Skin of body (tissue), 1 donor: ENCODE measurements at regions not wholly inside any gene's neighbourhood (a gene's known extent, or its start where the extent isn't known, plus 50 kb on each side); places are given as distances from the start of the nearest gene placed in this dataset.
A peak's percentile ranks its signal among the peaks of the same experiment; 100 is the strongest.
"Not testable (repeated sequence)": the region's sequence is repeated elsewhere in the genome, so short reads cannot be mapped to it uniquely, and the experiment has no call there.

Source experiments
- DNase-seq: peaks from one replicate; lab custom pipeline; 2025; lab: John Stamatoyannopoulos, UW

DNA sequence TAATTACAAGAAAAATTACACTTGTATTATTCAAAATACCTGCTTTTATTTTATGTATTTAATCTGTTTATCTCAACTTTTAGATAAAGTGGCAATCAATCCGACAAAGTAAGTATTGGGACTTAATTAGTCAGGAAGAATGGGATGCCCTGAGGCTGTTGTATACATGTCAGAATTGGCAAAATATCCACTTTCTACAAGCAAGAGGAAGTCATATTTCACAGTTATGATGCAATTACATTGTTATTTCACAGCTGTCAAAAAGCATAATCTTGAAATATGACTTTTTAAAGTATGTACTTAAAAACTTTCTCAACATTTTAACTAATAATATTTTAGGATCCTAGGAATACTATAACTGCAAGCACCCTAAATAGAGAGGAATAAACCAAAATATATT, 357.1 kb upstream of the MGAT4C start:
- DNase-seq, result no peak

DNA sequence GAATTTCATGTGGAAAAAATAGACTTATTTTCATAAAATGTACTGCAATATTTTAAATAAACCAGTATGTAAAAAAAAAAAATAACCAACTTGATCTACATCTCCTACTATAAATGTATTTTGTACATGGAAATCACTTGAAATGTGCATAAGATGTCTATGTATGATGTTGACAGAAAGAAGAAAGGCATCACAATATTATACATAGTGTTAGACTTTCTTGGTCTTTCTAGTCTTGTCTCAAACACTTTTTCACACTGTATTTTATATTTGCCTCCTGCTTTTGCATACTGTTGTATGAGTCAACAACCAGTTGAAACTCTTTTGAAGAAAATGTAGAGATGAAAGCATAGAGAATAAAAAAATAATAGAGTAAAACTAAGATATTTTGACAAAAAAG, 352.4 kb upstream of the MGAT4C start:
- no peak for DNase-seq

DNA sequence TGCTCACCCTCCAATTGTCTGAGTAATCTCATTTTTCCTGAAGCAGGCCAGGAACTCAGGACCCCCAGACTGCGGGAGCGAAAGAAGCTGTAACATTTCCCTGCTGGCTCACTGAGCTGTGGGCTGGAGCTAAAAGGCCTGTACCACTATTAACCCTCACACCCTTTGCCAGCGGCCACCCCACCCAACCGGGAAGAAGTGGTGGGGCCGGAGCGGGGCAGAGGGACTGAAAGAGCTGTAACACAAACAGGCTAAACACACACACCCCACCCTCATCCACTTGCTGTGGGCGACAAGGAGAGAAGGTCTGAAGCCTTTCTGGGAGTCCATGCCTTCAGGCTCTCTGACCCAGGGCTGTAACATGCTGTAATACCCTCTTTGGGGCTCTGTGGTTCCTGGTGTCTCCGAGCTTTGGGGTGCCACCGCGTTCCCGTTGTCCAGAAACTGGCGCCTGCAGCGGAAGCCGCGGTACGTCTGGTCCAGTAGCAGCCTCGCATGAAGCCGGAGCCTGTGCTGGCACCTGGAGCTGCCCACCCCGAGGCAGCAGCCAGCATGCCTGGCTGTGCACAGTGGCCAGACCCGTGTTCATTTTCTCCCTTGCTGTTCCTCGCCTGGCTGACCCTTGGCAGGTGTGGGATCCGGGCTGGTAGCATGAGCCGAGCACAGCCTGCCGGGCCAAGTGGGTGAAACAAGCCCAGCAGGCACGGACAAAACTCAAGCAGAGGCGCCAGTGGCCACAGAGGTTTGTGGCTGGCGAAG, 345.5 kb upstream of the MGAT4C start:
- DNase-seq, result no peak

DNA sequence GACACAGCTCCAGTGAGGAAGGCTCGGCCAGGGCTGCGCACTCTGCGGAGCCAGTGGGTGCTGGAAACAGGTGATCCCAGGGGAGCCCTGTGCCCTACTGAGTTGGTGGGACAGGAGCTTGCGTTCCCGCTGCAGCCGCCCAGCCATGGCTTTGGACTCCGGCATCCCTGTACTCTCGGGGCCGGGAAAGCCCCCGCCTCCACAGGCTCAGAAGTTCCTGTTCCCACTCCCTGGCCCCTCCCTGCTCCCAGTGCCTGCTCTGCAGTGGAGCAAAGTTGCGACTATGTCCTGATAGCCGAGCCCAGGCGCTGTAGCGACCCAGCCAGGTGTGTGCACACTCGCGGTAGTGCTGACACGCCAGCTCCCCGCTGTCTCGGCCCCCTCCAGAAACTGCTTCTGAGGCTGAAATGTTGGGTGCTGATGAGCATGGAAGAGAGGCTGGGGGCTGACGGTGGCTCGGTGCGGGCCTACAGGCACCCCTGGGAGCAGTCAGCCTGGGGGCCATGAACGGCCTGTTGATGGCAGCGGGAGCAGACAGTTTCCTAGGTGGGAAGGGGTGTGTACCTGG, 344.6 kb upstream of the MGAT4C start:
- no peak for DNase-seq

DNA sequence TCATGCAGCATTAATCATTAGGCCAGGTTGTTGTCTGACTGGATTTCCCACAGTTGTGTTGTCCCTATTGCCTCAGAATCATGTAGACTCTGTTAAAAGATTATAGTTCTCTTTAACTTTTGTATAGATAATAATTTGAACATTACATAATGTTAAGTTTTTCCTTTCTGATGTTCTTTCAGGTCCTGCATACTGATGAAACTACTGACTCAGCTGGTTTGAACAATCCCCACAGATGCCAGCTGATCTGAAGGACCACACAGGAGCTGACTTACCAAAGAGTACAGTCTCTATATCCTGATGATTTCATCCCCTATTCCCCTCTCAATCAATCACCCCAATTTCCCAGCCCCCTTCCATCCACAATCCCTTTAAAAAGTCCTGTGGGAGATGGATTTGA, 341.2 kb upstream of the MGAT4C start:
- DNase-seq, result no peak

DNA sequence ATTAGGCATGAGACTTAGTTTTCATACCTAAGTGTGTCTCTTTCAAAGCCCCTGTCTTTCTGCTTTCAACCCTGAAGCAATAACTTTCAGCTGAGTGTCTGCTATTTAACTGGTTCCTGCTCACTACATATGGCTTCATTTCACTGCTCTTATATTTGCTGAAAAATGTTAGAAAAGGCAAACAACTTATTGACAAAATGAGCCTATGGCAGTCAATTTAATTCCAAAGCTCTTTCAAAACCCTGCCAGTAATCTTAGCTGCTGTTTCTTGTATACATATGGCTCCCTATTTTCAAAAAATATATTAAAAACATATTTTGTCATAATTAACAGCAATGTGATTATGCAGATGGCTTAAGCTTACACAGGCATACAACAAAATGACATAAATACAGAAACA, 334.1 kb upstream of the MGAT4C start:
- peak; percentile 20 for DNase-seq

DNA sequence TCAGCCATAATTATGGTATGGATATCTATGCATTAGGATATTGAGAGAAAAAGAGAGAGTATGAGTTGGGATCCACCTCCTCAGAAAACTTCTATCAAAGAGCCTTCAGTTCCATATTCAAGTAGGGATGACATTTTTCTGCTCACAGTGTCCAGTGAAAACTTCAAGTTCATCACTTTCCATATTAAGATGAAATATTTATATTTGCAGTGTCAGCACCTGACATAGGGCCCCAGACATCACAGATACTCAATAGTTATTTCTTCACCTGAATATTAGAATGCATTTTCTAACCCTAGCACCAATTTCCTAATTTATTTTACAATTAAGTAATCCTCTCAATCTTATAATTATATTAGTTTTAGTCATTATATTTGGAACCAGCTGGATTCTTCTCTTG, 318.0 kb upstream of the MGAT4C start:
- no peak for DNase-seq

DNA sequence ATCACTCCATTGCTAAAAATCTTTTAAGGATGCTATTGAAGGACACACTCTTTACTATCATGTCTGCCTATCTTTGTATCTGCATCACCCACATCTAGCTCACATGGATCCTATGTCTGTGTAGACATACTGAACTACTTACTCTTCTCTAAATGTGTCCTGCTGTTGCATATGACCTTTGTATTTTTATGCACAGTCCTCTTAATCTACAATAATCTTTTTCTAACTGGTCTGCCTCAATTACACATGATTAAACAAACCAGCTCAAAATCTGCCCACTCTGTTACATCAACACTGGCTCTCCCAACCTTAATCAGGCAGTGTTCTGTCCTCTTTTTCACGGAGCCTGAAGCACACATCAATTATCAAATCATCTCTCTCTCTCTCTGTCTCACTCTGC, 316.3 kb upstream of the MGAT4C start:
- no peak for DNase-seq

DNA sequence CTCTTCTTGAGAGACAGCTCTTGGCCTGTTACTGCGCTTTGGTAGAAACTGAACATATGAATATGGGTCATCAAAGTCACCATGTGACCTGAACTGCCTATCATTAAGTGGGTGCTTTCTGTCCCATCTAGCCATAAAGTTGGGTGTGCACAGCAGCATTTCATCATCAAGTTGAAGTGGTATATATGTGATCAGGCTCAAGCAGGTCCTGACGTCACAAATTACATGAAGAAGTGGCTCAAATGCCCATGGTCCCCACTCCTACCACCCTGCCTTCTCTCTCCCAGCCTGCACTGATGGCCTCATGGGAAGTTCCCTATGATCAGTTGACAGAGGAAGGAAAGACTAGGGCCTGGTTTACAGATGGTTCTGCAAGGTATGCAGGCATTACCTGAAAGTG, 308.8 kb upstream of the MGAT4C start:
- no peak for DNase-seq

DNA sequence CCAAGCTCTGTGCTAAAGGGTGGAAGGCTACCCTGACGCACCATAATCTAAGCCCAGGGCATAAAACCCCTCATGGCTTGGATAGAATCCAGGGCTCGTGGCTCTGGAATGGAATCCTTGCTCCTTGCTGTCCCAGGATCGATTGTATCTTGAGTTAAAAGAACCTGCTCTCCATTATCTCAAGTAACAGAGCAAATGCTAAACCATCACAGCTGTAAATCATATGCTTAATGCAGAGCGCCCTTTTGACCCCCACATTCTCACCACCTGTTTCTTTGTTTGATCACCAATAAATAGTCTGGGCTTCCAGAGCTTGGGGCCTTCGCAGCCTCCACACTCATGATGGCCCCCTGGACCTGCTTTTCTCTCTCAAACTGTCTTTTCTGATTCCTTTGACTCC, 299.3 kb upstream of the MGAT4C start:
- not testable (repeated sequence) for DNase-seq

DNA sequence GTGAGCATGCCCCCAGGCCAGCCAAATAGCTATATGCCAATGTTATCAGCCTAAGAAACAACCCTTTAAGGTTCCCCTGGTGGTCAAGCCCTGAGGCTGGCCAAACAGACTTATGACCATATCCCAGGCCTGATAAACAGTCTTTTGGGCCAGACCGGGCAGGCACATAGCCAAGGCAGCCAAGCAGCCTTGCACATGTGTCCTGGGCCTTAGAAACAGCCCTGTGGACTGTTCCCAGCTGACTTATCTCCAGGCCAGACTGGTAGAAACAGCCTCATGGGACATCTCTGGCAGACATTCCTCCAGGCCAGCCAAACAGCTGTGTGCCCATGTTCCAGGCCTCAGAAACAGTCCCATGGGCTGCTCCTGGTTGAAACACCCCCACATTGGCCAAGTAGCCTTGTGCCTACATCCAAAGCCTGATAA, 295.0 kb upstream of the MGAT4C start:
- DNase-seq, result no peak

DNA sequence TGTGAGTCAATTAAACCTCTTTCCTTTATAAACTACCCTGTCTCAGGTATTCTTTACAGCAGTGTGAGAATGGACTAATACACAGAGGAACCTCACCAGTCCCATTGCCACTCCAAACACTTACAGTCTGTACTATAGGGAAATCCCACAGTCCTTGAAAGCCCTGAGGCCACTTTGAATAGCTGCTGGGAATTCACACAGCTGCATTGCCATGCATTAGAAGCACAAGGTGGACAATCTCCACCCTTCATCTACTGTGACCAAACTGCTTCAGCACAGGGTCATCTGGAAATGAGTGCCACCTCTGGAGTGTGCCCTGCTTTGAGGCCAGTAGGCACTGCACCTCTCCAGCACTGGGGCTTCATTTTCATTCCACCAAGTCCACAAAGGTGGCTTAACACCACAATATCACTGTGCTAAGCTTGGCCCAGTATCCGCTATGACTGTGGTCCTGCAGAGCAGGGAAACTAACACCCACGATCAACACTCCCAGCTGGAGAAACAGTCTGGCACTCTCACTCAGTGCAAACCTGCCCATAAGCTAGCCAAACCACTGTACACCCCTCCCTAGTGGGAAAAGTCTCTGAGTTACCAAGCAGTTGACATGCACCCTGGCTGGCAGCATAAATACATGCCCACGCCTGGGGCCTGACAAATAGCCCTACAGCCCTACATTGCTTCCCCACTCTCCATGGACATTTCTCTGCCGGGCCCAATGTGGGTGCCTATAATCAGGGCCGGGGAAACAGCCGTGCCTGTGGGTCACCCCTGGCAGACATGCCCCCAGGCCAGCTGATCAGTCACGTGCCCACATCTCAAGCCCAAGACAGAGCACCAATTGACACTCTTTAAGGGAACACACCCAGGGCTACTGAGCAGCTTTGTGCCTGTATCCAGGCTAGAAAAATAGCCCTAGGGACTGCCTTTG, 294.3 kb upstream of the MGAT4C start:
- no peak for DNase-seq

DNA sequence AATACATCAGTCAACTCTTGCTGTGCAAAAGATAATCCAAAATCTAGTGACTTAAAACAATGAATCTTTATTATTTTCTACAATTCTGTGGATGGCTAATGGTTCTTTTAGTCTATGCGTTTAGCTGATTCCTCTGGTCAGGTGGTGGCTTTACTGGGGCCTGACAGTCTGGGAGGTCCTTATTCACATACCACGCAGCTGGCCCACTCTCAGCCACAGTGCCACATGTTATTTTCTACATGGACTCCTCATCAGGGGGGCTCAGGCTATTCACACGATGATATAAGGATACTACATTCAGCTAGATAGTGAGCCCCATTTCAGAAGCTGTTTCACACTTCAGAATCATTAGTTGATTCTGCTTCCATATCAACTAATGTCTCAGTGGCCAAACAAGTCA, 287.5 kb upstream of the MGAT4C start:
- no peak for DNase-seq

DNA sequence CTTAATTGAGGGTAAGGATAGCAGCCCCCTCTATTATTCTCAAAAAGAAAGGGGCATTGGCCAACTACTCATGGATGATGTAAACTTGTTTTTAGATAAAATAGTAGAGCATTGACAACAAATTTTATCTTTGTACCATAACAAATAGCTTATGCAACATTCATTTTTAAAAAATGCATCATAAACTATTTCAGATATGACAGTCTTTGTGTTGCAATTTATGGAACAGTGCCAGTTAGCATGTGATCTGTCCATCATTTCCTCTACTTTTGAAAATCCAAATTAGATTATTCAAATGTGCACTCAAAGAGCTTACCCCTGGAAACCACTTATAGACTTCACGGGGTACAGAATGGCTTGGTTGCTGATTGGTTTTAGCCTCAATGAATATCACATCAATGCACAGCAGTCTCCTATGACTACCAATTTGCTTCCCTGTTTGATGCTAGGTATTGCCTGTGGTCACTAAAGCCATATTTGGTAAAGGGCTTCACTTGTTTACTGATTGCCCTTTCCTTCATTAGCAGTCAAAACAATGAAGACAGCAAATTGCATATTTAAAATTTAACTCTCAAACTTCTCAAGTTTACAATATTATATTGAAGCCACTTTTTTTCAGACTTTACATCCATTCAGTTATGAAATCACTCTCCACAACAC, 274.9 kb upstream of the MGAT4C start:
- no peak for DNase-seq

DNA sequence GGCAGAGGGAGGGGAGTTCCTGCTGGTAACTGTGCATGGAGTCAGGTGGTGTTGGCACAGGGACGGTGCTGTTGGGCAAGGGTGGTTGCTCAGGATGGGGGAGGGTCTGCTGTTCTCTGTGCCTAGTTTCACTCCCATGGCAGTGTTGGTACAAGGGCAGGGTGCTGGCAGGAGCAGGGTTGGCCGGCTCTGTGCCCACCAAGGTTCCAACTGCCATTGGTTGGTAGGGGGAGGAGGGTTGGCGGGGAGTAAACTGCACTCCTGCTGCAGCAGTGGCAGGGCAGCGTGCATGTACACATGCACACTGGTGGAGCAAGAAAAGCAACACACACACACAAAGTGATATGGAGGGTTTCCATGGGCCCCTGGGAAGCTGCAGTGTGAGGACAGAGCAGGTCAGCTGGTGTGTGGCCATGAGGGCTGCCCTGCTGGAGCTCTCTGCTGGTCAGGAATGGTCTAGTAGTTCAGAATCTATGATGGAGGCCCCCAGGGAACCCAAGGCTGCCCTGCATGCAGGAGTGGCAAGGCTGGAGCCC, 269.9 kb upstream of the MGAT4C start:
- no peak for DNase-seq

DNA sequence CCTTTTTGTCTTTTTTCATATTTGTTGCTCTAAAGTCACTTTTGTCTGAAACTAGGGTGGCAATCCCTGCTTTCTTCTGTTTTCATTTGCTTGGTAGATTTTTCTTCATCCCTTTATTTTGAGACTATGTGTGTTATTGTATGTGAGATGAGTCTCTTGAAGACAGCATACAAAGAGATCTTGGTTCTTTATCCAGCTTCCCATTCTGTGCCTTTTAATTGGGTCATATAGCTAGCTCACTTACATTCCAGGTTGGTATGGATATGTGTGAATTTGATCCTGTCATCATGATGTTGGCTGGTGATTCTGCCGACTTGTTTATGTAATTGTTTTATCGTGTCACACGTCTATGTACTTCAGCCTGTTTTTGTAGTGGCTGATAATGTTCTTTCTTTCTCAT, 267.7 kb upstream of the MGAT4C start:
- no peak for DNase-seq

DNA sequence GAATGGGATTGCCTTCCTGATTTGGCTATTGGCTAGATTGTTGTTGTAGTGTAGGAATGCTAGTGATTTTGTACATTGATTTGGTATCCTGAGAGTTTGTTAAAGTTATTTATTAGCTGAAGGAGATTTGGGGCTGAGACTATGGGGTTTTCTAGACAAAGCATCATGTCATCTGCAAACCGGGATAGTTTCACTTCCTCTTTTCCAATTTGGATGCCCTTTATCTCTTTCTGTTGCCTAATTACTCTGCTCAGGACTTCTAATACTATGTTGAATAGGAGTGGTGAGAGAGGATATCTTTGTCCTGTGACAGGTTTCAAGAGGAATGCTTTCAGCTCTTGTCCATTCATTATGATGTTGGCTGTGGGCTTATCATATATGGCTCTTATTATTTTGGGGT, 265.7 kb upstream of the MGAT4C start:
- no peak for DNase-seq

DNA sequence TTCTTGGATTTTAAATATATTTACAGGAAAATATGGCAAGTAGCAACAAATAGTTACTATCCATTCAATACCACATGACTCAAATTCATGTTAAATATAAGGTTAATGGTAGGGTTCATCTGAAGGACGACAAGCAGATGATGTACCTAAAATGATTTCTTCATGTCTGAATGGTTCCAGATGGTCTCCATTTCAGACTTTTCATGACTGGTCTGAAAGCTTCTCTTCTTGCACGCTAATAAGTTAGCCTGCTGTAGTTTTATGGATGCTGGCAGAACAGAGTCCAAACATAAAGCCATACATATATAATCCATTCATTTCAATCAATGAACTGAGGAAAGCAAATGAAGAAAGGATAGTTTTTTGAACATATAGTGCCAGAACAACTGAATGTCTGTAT, 257.0 kb upstream of the MGAT4C start:
- DNase-seq, result peak; percentile 52

DNA sequence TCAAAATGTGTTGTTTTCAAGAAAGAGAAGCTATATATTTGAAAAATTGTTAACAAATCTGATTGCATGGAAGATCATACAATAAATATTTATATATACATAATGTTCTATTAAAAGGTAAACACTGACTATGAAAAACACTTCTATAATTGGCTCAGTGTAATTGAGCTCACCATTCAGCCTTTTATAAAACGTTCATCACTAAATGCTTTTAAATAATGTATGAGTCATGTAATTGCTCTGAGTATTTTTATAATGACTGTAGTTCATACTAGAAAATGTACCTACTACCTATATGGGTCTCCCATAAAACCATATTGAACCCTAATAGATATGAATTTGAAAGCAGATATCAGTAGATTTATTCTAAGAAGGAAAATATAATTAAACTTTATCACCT, 240.4 kb upstream of the MGAT4C start:
- DNase-seq, result no peak

DNA sequence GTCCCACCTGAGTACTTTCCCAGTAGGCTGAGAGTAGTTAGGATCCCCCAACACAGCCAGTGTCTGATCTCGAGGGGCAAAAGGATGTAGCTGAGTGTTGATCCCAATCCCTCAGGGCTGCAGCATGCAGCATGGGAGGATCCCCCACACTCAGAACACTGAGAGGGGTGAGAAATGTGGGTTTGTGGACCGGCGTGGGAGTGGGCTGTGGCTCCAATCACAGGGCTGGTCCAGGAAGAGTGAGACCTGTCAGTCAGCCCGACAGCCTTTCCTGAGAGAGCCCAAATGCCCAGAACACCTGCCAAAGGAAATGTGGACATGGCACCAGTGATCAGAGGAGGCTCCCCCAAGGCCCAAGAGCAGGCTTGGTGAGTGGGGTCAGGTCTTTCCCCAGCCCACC, 228.3 kb upstream of the MGAT4C start:
- DNase-seq, result no peak

DNA sequence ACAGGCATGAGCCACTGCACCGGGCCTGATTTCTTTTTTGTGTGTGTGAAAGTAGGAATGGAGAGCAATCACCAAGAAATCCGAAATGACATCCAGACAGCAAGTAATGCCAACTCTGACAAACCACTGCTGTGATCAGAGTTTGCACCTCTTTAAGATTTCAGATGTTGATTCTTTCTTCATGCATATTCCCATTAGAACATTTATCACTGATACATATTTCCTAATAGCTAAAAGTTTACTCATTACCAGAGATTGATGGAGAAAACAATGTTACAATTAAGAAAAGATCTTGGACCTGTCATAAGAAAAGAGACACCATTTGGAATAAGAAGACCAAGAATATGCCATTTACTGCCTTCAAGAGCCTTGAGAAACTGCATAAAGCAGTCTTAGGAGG, 217.0 kb upstream of the MGAT4C start:
- no peak for DNase-seq

DNA sequence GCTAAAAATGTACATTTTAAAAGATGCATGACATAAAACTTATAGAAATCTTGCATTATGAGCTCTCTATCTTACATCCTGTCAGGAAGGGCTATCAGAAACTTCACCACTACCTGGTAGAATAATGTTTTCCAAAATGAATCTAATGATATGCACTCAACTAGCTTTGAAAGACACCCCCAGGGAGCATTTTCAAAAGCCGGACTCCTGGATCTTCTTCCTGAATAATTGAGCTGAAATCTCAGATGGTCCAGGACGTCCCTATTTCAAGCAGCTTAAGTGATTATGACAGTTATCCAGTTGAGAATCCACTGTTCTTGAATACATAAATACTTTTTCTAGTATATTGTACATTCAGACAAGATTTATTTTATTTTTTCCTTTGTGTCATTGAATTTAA, 200.6 kb upstream of the MGAT4C start:
- DNase-seq, result no peak
